H9 (cell line): ENCODE measurements at regions not wholly inside any gene's neighbourhood (a gene's known extent, or its start where the extent isn't known, plus 50 kb on each side); places are given as distances from the start of the nearest gene placed in this dataset.

Experiments
- DNase-seq: peaks from one replicate; pipeline ENCODE4 v3.0.0-alpha.2; 2017
- H2AFZ ChIP-seq: one replicate; pipeline ENCODE4 v1.6.1; 2013; ENCODE audit warnings: mild to moderate bottlenecking, low read length, control low read depth, moderate library complexity
- H2AK5ac ChIP-seq: 2 replicates; pipeline ENCODE4 v1.6.1; 2013; ENCODE audit warnings: low read length, control low read depth, mixed read lengths; ENCODE audit not compliant: insufficient read length
- H2BK120ac ChIP-seq: one replicate; pipeline ENCODE4 v1.6.1; 2013; ENCODE audit warnings: low read depth, mild to moderate bottlenecking, low read length, control low read depth, inconsistent platforms; ENCODE audit not compliant: poor library complexity, severe bottlenecking
- H2BK12ac ChIP-seq: 2 replicates; pipeline ENCODE4 v1.6.1; 2013; ENCODE audit warnings: low read length, control low read depth, mixed read lengths, low read depth; ENCODE audit not compliant: insufficient read length
- H2BK15ac ChIP-seq: 2 replicates; pipeline ENCODE4 v1.6.1; 2013; ENCODE audit warnings: low read depth, low read length, control low read depth
- H2BK20ac ChIP-seq: one replicate; pipeline ENCODE4 v1.6.1; 2013; ENCODE audit warnings: low read depth, mild to moderate bottlenecking, low read length, control low read depth, inconsistent platforms; ENCODE audit not compliant: poor library complexity, severe bottlenecking
- H2BK5ac ChIP-seq: 2 replicates; pipeline ENCODE4 v1.6.1; 2013; ENCODE audit warnings: low read length, control low read depth, mixed read lengths; ENCODE audit not compliant: insufficient read length
- H3K14ac ChIP-seq: 2 replicates; pipeline ENCODE4 v1.6.1; 2013; ENCODE audit warnings: low read length, control low read depth; ENCODE audit not compliant: insufficient read depth
- H3K18ac ChIP-seq: 2 replicates; pipeline ENCODE4 v1.6.1; 2013; ENCODE audit warnings: low read depth, mild to moderate bottlenecking, mixed read lengths, low read length, control low read depth; ENCODE audit not compliant: insufficient read length
- H3K23ac ChIP-seq: 2 replicates; pipeline ENCODE4 v1.6.1; 2013; ENCODE audit warnings: low read length, control low read depth, mixed read lengths, low read depth; ENCODE audit not compliant: insufficient read length
- H3K23me2 ChIP-seq: 2 replicates; pipeline ENCODE4 v1.6.1; 2013; ENCODE audit warnings: low read depth, mild to moderate bottlenecking, mixed read lengths, low read length, control low read depth; ENCODE audit not compliant: insufficient read length, poor library complexity, severe bottlenecking
- H3K27ac ChIP-seq: 2 replicates; pipeline ENCODE4 v1.5.1; 2013; ENCODE audit warnings: low read length, control low read depth, mixed read lengths, low read depth; ENCODE audit not compliant: insufficient read length
- H3K27me3 ChIP-seq: 2 replicates; pipeline ENCODE4 v1.6.1; 2013; ENCODE audit warnings: low read length, control low read depth, inconsistent platforms; ENCODE audit not compliant: insufficient read depth
- H3K4ac ChIP-seq: 2 replicates; pipeline ENCODE4 v1.6.1; 2013; ENCODE audit warnings: low read depth, mild to moderate bottlenecking, control low read depth, inconsistent platforms, low read length, moderate library complexity
- H3K4me1 ChIP-seq: 2 replicates; pipeline ENCODE4 v1.6.1; 2013; ENCODE audit warnings: low read length, control low read depth, inconsistent platforms; ENCODE audit not compliant: insufficient read depth
- H3K4me2 ChIP-seq: 2 replicates; pipeline ENCODE4 v1.6.1; 2013; ENCODE audit warnings: low read length, control low read depth, mixed read lengths; ENCODE audit not compliant: insufficient read length, insufficient read depth
- H3K56ac ChIP-seq: 2 replicates; pipeline ENCODE4 v1.6.1; 2013; ENCODE audit warnings: low read depth, mild to moderate bottlenecking, mixed read lengths, low read length, control low read depth; ENCODE audit not compliant: insufficient read length
- H3K79me1 ChIP-seq: 2 replicates; pipeline ENCODE4 v1.6.1; 2013; ENCODE audit warnings: low read depth, mild to moderate bottlenecking, moderate library complexity, low read length, control low read depth, inconsistent platforms; ENCODE audit not compliant: insufficient read depth, poor library complexity, severe bottlenecking
- H3K79me2 ChIP-seq: 2 replicates; pipeline ENCODE4 v1.6.1; 2013; ENCODE audit warnings: low read length, control low read depth, inconsistent platforms; ENCODE audit not compliant: insufficient read depth
- H3K9ac ChIP-seq: 2 replicates; pipeline ENCODE4 v1.6.1; 2013; ENCODE audit warnings: low read length, control low read depth, mixed read lengths; ENCODE audit not compliant: insufficient read length; ENCODE audit errors: extremely low read depth
- H3K9me3 ChIP-seq: one replicate; pipeline ENCODE4 v1.6.1; 2013; ENCODE audit warnings: low read depth, low read length, inconsistent platforms; ENCODE audit not compliant: control insufficient read depth
- H3T11ph ChIP-seq: one replicate; pipeline ENCODE4 v1.6.1; 2013; ENCODE audit warnings: mild to moderate bottlenecking, low read length, control low read depth, inconsistent platforms
- H4K20me1 ChIP-seq: one replicate; pipeline ENCODE4 v1.6.1; 2013; ENCODE audit not compliant: control insufficient read depth, insufficient read length, insufficient read depth
- H4K5ac ChIP-seq: 2 replicates; pipeline ENCODE4 v1.6.1; 2013; ENCODE audit warnings: low read depth, mild to moderate bottlenecking, mixed read lengths, low read length, control low read depth; ENCODE audit not compliant: insufficient read length
- H4K8ac ChIP-seq: replicated peaks from 2 replicates; pipeline ENCODE4 v1.6.1; 2013; ENCODE audit warnings: low read length, control low read depth, mixed read lengths, low read depth; ENCODE audit not compliant: insufficient read length
- H4K91ac ChIP-seq: 2 replicates; pipeline ENCODE4 v1.6.1; 2013; ENCODE audit warnings: low read depth, mild to moderate bottlenecking, moderate library complexity, mixed read lengths, low read length, control low read depth; ENCODE audit not compliant: insufficient read length
- H3K27ac Mint-ChIP-seq, 3 experiments: 2 replicates in 2 of 3; 3 replicates in 1 of 3; pipeline ENCODE4 v1.8.0; 2020 to 2021; ENCODE audit warnings: mixed read lengths in 3 of 3, mild to moderate bottlenecking in 1 of 3, moderate library complexity in 1 of 3
- H3K27me3 Mint-ChIP-seq: 2 replicates; pipeline ENCODE4 v1.8.0; 2021; ENCODE audit warnings: low read depth, mild to moderate bottlenecking, moderate library complexity, mixed read lengths
- H3K36me3 Mint-ChIP-seq, 3 experiments: 2 replicates in 2 of 3; 3 replicates in 1 of 3; pipeline ENCODE4 v1.8.0; 2020 to 2021; ENCODE audit warnings: low read depth in 3 of 3, mixed read lengths in 3 of 3; ENCODE audit not compliant: insufficient read depth in 1 of 3
- H3K4me1 Mint-ChIP-seq, 2 experiments: 2 replicates each; pipeline ENCODE4 v1.8.0; 2020; ENCODE audit warnings: mixed read lengths in 2 of 2
- H3K4me3 Mint-ChIP-seq, 2 experiments: 2 replicates in 1 of 2; 3 replicates in 1 of 2; pipeline ENCODE4 v1.8.0; 2020 to 2021; ENCODE audit warnings: mild to moderate bottlenecking in 2 of 2, mixed read lengths in 2 of 2, moderate library complexity in 1 of 2
- H3K9me3 Mint-ChIP-seq, 2 experiments: 2 replicates in 1 of 2; 3 replicates in 1 of 2; pipeline ENCODE4 v1.8.0; 2020; ENCODE audit warnings: mild to moderate bottlenecking in 2 of 2, mixed read lengths in 2 of 2, moderate library complexity in 1 of 2
- CTCF ChIP-seq: fragments of 200-600 bp; sonication (generic); conservative IDR thresholded peaks from 3 replicates; pipeline ENCODE4 v1.8.0; 2021; ENCODE audit warnings: antibody characterized with exemption, mild to moderate bottlenecking
- WGBS: extraction: QIAGEN DNeasy Blood & Tissue Kit; methylation state at CpG from one replicate; pipeline ENCODE4 v1.1.7; 2013; ENCODE audit warnings: missing lambda C conversion rate, low lambda C conversion rate, mixed read lengths; ENCODE audit not compliant: insufficient read length; ENCODE audit errors: extremely low coverage; 5-methylcytosine and 5-hydroxymethylcytosine counted together

- WGBS = no CpG with 5 or more reads among the region's 11 CpGs
- H3K36me3 Mint-ChIP-seq = no peaks in the 10 kb centered on the region
These were observed 78.0 kb upstream of the ANKRD1 start for GRCh38 chr10:90998733-90999511.

More at GRCh38 chr10:90998733-90999511, 78.0 kb upstream of the ANKRD1 start:
- Histone ChIP-seq H3K4ac (no peak overlapping the region), H2AFZ (no peak overlapping the region), H3K4me1 (no peaks in the 10 kb centered on the region), H3K79me1 (no peaks in the 10 kb centered on the region), H2BK120ac (no peak overlapping the region), H4K5ac (no peak overlapping the region), H3K9me3 (no peaks in the 10 kb centered on the region), H4K8ac (no peak overlapping the region), H2AK5ac (no peak overlapping the region), H3K14ac (no peak overlapping the region), H3K27ac (no peak overlapping the region), H2BK5ac (no peak overlapping the region), H3K79me2 (no peaks in the 10 kb centered on the region), H4K91ac (no peak overlapping the region), H3K18ac (no peak overlapping the region), H3T11ph (no peak overlapping the region), H3K56ac (no peak overlapping the region), H2BK12ac (no peak overlapping the region), H3K4me2 (no peak overlapping the region), H2BK20ac (no peak overlapping the region), H3K9ac (no peak overlapping the region), H2BK15ac (no peak overlapping the region), H3K23me2 (no peaks in the 10 kb centered on the region), H3K23ac (no peak overlapping the region), H3K27me3 (no peaks in the 10 kb centered on the region; the same call in 1 of the 2 replicates), H4K20me1 (no peaks in the 10 kb centered on the region)
- no peak for TF ChIP-seq CTCF
- Mint-ChIP-seq H3K4me1 (no peaks in the 10 kb centered on the region), H3K27ac (no peak overlapping the region), H3K9me3 (no peaks in the 10 kb centered on the region), H3K27me3 (peaks cover 25% of the 10 kb centered on the region), H3K4me3 (no peak overlapping the region)
- DNase-seq = no peak
